ENCODE measurements at regions not wholly inside any gene's neighbourhood (a gene's known extent, or its start where the extent isn't known, plus 50 kb on each side); places are given as distances from the start of the nearest gene placed in this dataset.

DNA sequence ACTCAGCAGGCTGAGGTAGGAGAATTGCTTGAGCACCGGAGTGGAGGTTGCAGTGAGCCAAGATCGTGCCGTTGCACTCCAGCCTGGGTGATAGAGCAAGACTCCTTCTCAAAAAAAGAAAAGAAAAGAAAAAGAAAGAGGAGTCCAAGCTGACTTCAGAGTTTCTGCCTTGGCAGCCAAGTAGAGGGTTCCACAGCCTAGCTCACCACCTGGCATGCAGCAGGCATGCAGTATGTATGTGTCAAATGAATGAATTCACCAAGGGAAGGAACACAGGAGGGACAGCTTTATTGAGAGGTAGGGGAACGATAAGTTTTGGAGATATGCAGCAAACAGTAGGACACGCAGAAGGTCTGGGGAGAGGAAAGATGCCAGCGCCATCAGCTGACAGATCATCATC is 230.4 kb downstream of the BUD13 start:
- intact Hi-C loops (cut with DNase I) = no loop called here

DNA sequence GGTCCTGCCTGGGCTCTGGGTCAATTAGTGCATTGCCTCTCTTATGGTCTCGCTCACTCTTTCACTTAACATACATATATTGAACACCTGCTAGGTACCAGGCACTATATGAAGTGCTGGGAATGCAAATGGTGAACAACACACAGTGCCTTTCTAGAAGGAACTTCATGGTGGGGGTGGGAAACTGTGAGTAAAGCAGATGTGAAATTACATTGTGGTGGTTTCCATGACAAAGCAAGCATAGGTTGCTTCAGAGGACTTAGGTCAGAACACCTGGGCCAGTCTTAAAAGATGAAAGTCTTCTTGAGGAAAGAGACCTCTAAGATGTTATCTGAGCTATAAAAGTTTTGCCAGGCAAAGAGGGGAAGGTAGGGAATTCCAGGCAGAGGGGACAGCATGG is 231.3 kb downstream of the BUD13 start:
- TF ChIP-seq, protein P1, sequence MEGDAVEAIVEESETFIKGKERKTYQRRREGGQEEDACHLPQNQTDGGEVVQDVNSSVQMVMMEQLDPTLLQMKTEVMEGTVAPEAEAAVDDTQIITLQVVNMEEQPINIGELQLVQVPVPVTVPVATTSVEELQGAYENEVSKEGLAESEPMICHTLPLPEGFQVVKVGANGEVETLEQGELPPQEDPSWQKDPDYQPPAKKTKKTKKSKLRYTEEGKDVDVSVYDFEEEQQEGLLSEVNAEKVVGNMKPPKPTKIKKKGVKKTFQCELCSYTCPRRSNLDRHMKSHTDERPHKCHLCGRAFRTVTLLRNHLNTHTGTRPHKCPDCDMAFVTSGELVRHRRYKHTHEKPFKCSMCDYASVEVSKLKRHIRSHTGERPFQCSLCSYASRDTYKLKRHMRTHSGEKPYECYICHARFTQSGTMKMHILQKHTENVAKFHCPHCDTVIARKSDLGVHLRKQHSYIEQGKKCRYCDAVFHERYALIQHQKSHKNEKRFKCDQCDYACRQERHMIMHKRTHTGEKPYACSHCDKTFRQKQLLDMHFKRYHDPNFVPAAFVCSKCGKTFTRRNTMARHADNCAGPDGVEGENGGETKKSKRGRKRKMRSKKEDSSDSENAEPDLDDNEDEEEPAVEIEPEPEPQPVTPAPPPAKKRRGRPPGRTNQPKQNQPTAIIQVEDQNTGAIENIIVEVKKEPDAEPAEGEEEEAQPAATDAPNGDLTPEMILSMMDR (IDR thresholded peaks at IDR 0.05; ENCODE audit: borderline replicate concordance, extremely low read depth, insufficient read depth) = no peak
- Histone ChIP-seq H3K36me3 (ENCODE audit: control insufficient read depth in 2 of 3, insufficient read depth in 3 of 3, low read length in 3 of 3) (no peaks in the 10 kb centered on the region), H3K9me3 (ENCODE audit: control insufficient read depth in 2 of 3, insufficient read depth in 1 of 3, low read length in 3 of 3) (no peaks in the 10 kb centered on the region), H3K4me3 (ENCODE audit: low read length in 3 of 3) (no peak overlapping the region), H3K27ac (ENCODE audit: low read depth in 2 of 2, low read length in 2 of 2) (no peak overlapping the region), H3K9ac (ENCODE audit: low read length in 3 of 3) (no peak overlapping the region), H3K4me1 (ENCODE audit: control insufficient read depth in 2 of 3, insufficient read depth in 2 of 3, low read depth in 1 of 3, low read length in 3 of 3) (no peaks in the 10 kb centered on the region), H3K27me3 (ENCODE audit: control insufficient read depth, insufficient read depth, low read length) (no peaks in the 10 kb centered on the region)
- intact Hi-C loops (cut with DNase I) = no loop called here
- FAIRE-seq (no peak), DNase-seq (no peak)

More for the DNA sequence above, 230.4 kb downstream of the BUD13 start:
- no peaks in the 10 kb centered on the region for H3K27me3 ChIP-seq (ENCODE audit: control insufficient read depth, insufficient read depth, low read length)
- no peaks in the 10 kb centered on the region for H3K4me1 ChIP-seq (ENCODE audit: control insufficient read depth in 2 of 3, insufficient read depth in 2 of 3, low read depth in 1 of 3, low read length in 3 of 3)
- DNase-seq (peak in 1 of 5 donors; percentile 7), FAIRE-seq (no peak)
- no peak overlapping the region for H3K27ac ChIP-seq (ENCODE audit: low read depth in 2 of 2, low read length in 2 of 2)
- no peak overlapping the region for H3K9ac ChIP-seq (ENCODE audit: low read length in 3 of 3)
- H3K36me3 ChIP-seq (ENCODE audit: control insufficient read depth in 2 of 3, insufficient read depth in 3 of 3, low read length in 3 of 3) = no peaks in the 10 kb centered on the region
- TF ChIP-seq, protein P1 (IDR thresholded peaks at IDR 0.05; ENCODE audit: borderline replicate concordance, extremely low read depth, insufficient read depth) = no peak
- no peak overlapping the region for H3K4me3 ChIP-seq (ENCODE audit: low read length in 3 of 3)
- H3K9me3 ChIP-seq (ENCODE audit: control insufficient read depth in 2 of 3, insufficient read depth in 1 of 3, low read length in 3 of 3) = no peaks in the 10 kb centered on the region

DNA sequence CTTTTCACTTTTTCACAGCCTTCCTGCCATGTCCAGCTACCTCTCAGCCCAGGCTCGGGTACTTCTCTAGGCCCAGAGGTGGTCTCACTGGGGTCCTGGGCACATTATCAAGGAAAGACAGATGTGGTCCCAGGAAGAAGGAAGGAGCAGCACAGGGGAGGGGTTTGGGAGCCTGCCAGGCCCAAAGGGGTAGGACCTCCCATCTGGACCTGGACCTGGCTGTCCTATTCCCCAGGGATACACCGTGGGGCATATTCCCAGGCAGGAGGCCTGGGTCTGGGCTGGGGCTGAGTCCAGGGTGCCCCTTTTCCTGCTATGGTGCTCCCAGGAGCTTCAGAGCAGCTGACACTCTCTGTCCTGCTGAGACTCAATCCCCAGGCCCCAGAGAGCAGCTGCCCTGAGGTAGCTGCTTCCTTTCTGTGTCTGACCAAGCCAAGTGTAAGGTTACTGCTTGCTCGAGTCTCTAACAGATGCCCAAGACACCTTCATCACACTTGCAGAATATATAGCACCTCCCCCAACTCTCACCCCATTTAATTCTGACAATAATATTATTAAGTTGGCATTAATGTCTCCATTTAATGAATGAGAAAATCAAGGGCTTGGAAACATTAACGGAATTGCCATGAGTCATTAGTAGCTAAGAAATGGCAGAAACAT is 232.0 kb downstream of the BUD13 start:
- Histone ChIP-seq H3K4me3 (ENCODE audit: low read length in 3 of 3) (no peak overlapping the region), H3K9me3 (ENCODE audit: control insufficient read depth in 2 of 3, insufficient read depth in 1 of 3, low read length in 3 of 3) (no peaks in the 10 kb centered on the region), H3K27ac (ENCODE audit: low read depth in 2 of 2, low read length in 2 of 2) (no peak overlapping the region), H3K27me3 (ENCODE audit: control insufficient read depth, insufficient read depth, low read length) (no peaks in the 10 kb centered on the region), H3K36me3 (ENCODE audit: control insufficient read depth in 2 of 3, insufficient read depth in 3 of 3, low read length in 3 of 3) (no peaks in the 10 kb centered on the region), H3K4me1 (ENCODE audit: control insufficient read depth in 2 of 3, insufficient read depth in 2 of 3, low read depth in 1 of 3, low read length in 3 of 3) (no peaks in the 10 kb centered on the region), H3K9ac (ENCODE audit: low read length in 3 of 3) (no peak overlapping the region)
- TF ChIP-seq, protein P1 (IDR thresholded peaks at IDR 0.05; ENCODE audit: borderline replicate concordance, extremely low read depth, insufficient read depth) = no peak
- FAIRE-seq (no peak), DNase-seq (no peak)
- intact Hi-C loops (cut with DNase I) = no loop called here
